Testis (tissue), 2 donors: ENCODE measurements at regions not wholly inside any gene's neighbourhood (a gene's known extent, or its start where the extent isn't known, plus 50 kb on each side); places are given as distances from the start of the nearest gene placed in this dataset.

ENCODE experiments used
- DNase-seq: peaks from one replicate; pipeline ENCODE4 v3.0.0-alpha.2; 2019
- H3K27ac ChIP-seq, 2 donors: fragments of 200-600 bp; sonication (generic); one replicate each; pipeline ENCODE4 v1.5.1; 2019
- H3K27me3 ChIP-seq: fragments of 200-600 bp; sonication (generic); one replicate; pipeline ENCODE4 v1.5.1; 2019
- H3K36me3 ChIP-seq: fragments of 200-600 bp; sonication (generic); one replicate; pipeline ENCODE4 v1.5.1; 2017; ENCODE audit warnings: low read depth; ENCODE audit errors: missing control alignments
- H3K4me1 ChIP-seq: fragments of 200-600 bp; sonication (generic); one replicate; pipeline ENCODE4 v1.5.1; 2019
- H3K4me3 ChIP-seq, 2 donors: fragments of 200-600 bp; sonication (generic); one replicate each; pipeline ENCODE4 v1.5.1; 2017 to 2019
- H3K9me3 ChIP-seq: fragments of 200-600 bp; sonication (generic); one replicate; pipeline ENCODE4 v1.5.1; 2017
- POLR2A ChIP-seq: fragments of 450-650 bp; IDR thresholded peaks from one replicate; pipeline ENCODE4 v1.6.1; 2017; ENCODE audit warnings: antibody characterized with exemption, mild to moderate bottlenecking, moderate library complexity
- WGBS, 2 donors: methylation state at CpG; one replicate each; pipeline ENCODE4 v1.1.5; 2018; 5-methylcytosine and 5-hydroxymethylcytosine counted together
- intact Hi-C: fragments of 100-400 bp; cut with DNase I; formaldehyde crosslinking; loops from one replicate; pipeline ENCODE4 v1.15.1; 2023; ENCODE audit warnings: low total_unique reads
- TF ChIP-seq, protein P1 (sequence below), 3 experiments: fragments of 450-650 bp in 2 of 3; fragments of 200-600 bp in 1 of 3; sonication (generic) in 1 of 3; IDR thresholded peaks; one replicate each; pipeline ENCODE4 v1.5.1; 2016 to 2019; ENCODE audit warnings: antibody characterized with exemption in 3 of 3, mild to moderate bottlenecking in 2 of 3, moderate library complexity in 1 of 3

DNA sequence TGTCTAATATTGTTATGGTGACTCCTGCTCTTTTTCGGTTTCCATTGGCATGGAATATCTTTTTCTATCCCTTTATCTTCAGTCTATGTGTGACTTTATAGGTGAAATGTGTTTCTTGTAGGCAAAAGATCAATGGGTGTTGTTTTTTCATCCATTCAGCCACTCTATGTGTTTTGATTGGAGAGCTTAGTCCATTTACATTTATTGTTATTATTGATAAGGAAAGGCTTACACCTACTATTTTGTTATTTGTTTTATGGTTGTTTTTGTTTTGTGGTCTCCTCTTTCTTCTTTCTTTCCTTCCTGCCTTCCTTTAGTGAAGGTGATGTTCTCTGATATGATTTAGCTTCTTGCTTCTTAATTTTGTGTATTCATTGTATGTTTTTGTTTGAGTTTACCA, 414.3 kb downstream of the ADRA2A start:
- H3K27ac ChIP-seq: no peak overlapping the region
- TF ChIP-seq POLR2A: no peak
- TF ChIP-seq, protein P1, sequence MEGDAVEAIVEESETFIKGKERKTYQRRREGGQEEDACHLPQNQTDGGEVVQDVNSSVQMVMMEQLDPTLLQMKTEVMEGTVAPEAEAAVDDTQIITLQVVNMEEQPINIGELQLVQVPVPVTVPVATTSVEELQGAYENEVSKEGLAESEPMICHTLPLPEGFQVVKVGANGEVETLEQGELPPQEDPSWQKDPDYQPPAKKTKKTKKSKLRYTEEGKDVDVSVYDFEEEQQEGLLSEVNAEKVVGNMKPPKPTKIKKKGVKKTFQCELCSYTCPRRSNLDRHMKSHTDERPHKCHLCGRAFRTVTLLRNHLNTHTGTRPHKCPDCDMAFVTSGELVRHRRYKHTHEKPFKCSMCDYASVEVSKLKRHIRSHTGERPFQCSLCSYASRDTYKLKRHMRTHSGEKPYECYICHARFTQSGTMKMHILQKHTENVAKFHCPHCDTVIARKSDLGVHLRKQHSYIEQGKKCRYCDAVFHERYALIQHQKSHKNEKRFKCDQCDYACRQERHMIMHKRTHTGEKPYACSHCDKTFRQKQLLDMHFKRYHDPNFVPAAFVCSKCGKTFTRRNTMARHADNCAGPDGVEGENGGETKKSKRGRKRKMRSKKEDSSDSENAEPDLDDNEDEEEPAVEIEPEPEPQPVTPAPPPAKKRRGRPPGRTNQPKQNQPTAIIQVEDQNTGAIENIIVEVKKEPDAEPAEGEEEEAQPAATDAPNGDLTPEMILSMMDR (IDR thresholded peaks at IDR 0.05): no peak
- intact Hi-C loops: no loop called here
- H3K9me3 ChIP-seq: no peaks in the 10 kb centered on the region
- no peaks in the 10 kb centered on the region for H3K36me3 ChIP-seq
- H3K27me3 ChIP-seq: no peaks in the 10 kb centered on the region
- 68 to 76% methylated on average over 1 of the region's 1 CpG for WGBS, 2 donors
- H3K4me3 ChIP-seq: no peak overlapping the region
- no peak for DNase-seq
- H3K4me1 ChIP-seq: no peaks in the 10 kb centered on the region

DNA sequence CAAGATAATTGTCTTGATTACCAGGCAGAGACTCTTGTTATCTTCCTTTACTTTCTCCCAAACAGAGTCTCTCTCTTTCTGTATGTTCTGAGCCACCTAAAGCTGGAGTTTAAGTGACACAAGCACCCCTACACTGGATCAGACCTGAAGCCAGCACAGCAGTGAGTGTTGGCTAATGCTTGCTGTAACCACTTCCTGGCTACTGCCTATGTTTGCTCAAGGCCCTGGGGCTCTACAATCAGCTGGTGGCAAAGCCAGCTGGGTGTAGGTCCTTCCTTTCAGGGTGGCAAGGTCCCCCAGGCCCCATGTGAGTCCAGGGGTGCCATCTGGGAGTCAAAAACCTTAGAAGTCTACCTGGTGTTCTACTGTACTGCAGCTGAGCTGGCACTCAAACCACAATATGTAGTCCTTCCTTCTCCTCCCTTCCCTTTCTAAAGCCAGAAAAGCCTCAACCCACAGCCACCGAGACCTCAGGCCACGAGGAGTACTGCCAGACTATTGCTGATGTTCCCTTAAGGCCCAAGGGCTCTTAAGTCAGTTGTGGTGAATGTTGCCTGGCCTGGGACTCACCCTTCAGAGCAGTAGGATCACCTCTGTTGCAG, 416.3 kb downstream of the ADRA2A start:
- H3K4me1 ChIP-seq: no peaks in the 10 kb centered on the region
- no peaks in the 10 kb centered on the region for H3K27me3 ChIP-seq
- TF ChIP-seq, protein P1 (IDR thresholded peaks at IDR 0.05): no peak
- no peak for TF ChIP-seq POLR2A
- intact Hi-C loops: no loop called here
- WGBS, 2 donors: 79 to 81% methylated on average over 2 of the region's 2 CpGs
- H3K9me3 ChIP-seq: no peaks in the 10 kb centered on the region
- no peaks in the 10 kb centered on the region for H3K36me3 ChIP-seq
- no peak overlapping the region for H3K27ac ChIP-seq
- no peak for DNase-seq
- no peak overlapping the region for H3K4me3 ChIP-seq

GRCh38 chr10:111498560-111498959, 421.7 kb downstream of the ADRA2A start:
- intact Hi-C loops: no loop called here
- no peak overlapping the region for H3K4me3 ChIP-seq
- DNase-seq: no peak
- H3K27ac ChIP-seq: no peak overlapping the region
- WGBS, 2 donors: 68 to 83% methylated on average over 1 of the region's 1 CpG
- no peaks in the 10 kb centered on the region for H3K27me3 ChIP-seq
- no peaks in the 10 kb centered on the region for H3K9me3 ChIP-seq
- no peaks in the 10 kb centered on the region for H3K4me1 ChIP-seq
- H3K36me3 ChIP-seq: no peaks in the 10 kb centered on the region
- TF ChIP-seq POLR2A: no peak
- TF ChIP-seq, protein P1 (IDR thresholded peaks at IDR 0.05): no peak

GRCh38 chr10:111504376-111504775, 427.5 kb downstream of the ADRA2A start:
- intact Hi-C loops: no loop called here
- no peaks in the 10 kb centered on the region for H3K36me3 ChIP-seq
- DNase-seq: no peak

More at GRCh38 chr10:111504376-111504775, 427.5 kb downstream of the ADRA2A start:
- Histone ChIP-seq H3K4me3 (no peak overlapping the region), H3K4me1 (no peaks in the 10 kb centered on the region), H3K27ac (no peak overlapping the region), H3K9me3 (no peaks in the 10 kb centered on the region), H3K27me3 (no peaks in the 10 kb centered on the region)
- TF ChIP-seq, protein P1 (IDR thresholded peaks at IDR 0.05): no peak
- no peak for TF ChIP-seq POLR2A
